ENCODE measurements at regions not wholly inside any gene's neighbourhood (a gene's known extent, or its start where the extent isn't known, plus 50 kb on each side); places are given as distances from the start of the nearest gene placed in this dataset.

DNA sequence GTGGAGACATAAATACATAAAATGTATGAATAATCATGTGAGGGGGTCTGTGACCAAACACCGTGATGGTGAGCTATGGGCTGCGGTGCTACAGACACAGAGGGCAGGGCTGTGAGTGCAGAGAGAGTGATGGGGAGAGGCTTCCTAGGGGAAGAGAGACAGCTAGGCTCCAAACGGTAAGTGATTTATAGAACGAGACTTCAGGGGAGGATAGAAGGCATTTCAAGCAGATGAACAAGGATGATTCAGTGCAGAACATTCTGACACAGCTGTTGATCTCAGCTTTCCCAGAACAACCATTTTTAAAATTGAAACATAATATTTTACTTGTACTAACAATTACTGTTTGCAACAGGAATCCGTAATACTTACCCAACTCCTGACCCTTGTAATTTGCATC is 100.7 kb downstream of the GAS1 start:
- H2AFZ ChIP-seq (ENCODE audit: low read length): no peak overlapping the region
- H3K27ac ChIP-seq (ENCODE audit: extremely low read length, insufficient read depth, low read length): no peak overlapping the region
- H3K4me1 ChIP-seq (ENCODE audit: insufficient read depth, low read length): no peaks in the 10 kb centered on the region
- in situ Hi-C loops (cut with HindIII; ENCODE audit: extremely low pct_ligation_motif_present, low pct_unique_long_range_greater_than_20kb): no loop called here
- TF ChIP-seq, protein P1, sequence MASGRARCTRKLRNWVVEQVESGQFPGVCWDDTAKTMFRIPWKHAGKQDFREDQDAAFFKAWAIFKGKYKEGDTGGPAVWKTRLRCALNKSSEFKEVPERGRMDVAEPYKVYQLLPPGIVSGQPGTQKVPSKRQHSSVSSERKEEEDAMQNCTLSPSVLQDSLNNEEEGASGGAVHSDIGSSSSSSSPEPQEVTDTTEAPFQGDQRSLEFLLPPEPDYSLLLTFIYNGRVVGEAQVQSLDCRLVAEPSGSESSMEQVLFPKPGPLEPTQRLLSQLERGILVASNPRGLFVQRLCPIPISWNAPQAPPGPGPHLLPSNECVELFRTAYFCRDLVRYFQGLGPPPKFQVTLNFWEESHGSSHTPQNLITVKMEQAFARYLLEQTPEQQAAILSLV (CRISPR knock-in tag; IDR thresholded peaks at IDR 0.05; ENCODE audit: borderline replicate concordance): no peak
- TF ChIP-seq PAWR (CRISPR knock-in tag; IDR thresholded peaks at IDR 0.05; ENCODE audit: borderline replicate concordance): no peak
- no peak for TF ChIP-seq ZNF350 (CRISPR knock-in tag; IDR thresholded peaks at IDR 0.05; ENCODE audit: borderline replicate concordance, low read depth)
- no peak for TF ChIP-seq MIER3 (CRISPR knock-in tag; IDR thresholded peaks at IDR 0.05; ENCODE audit: borderline replicate concordance)
- TF ChIP-seq, protein P2, sequence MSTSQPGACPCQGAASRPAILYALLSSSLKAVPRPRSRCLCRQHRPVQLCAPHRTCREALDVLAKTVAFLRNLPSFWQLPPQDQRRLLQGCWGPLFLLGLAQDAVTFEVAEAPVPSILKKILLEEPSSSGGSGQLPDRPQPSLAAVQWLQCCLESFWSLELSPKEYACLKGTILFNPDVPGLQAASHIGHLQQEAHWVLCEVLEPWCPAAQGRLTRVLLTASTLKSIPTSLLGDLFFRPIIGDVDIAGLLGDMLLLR (CRISPR knock-in tag; IDR thresholded peaks at IDR 0.05): no peak
- TF ChIP-seq ZNF460 (CRISPR knock-in tag; IDR thresholded peaks at IDR 0.05; ENCODE audit: borderline replicate concordance): no peak
- TF ChIP-seq FOXM1 (CRISPR knock-in tag; IDR thresholded peaks at IDR 0.05): no peak
- TF ChIP-seq, protein P3, sequence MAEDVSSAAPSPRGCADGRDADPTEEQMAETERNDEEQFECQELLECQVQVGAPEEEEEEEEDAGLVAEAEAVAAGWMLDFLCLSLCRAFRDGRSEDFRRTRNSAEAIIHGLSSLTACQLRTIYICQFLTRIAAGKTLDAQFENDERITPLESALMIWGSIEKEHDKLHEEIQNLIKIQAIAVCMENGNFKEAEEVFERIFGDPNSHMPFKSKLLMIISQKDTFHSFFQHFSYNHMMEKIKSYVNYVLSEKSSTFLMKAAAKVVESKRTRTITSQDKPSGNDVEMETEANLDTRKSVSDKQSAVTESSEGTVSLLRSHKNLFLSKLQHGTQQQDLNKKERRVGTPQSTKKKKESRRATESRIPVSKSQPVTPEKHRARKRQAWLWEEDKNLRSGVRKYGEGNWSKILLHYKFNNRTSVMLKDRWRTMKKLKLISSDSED (CRISPR knock-in tag; IDR thresholded peaks at IDR 0.05): no peak
- TF ChIP-seq, protein P4, sequence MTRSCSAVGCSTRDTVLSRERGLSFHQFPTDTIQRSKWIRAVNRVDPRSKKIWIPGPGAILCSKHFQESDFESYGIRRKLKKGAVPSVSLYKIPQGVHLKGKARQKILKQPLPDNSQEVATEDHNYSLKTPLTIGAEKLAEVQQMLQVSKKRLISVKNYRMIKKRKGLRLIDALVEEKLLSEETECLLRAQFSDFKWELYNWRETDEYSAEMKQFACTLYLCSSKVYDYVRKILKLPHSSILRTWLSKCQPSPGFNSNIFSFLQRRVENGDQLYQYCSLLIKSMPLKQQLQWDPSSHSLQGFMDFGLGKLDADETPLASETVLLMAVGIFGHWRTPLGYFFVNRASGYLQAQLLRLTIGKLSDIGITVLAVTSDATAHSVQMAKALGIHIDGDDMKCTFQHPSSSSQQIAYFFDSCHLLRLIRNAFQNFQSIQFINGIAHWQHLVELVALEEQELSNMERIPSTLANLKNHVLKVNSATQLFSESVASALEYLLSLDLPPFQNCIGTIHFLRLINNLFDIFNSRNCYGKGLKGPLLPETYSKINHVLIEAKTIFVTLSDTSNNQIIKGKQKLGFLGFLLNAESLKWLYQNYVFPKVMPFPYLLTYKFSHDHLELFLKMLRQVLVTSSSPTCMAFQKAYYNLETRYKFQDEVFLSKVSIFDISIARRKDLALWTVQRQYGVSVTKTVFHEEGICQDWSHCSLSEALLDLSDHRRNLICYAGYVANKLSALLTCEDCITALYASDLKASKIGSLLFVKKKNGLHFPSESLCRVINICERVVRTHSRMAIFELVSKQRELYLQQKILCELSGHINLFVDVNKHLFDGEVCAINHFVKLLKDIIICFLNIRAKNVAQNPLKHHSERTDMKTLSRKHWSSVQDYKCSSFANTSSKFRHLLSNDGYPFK (CRISPR knock-in tag; IDR thresholded peaks at IDR 0.05; ENCODE audit: borderline replicate concordance): no peak
- no peak for TF ChIP-seq ZNF616 (CRISPR knock-in tag; IDR thresholded peaks at IDR 0.05; ENCODE audit: low read depth)
- TF ChIP-seq CBX2 (IDR thresholded peaks at IDR 0.05; ENCODE audit: low read depth, low read length): no peak
- TF ChIP-seq CBX2 (CRISPR knock-in tag; IDR thresholded peaks at IDR 0.05; ENCODE audit: low read depth): no peak
- TF ChIP-seq SRSF1 (optimal IDR thresholded peaks at IDR 0.05; ENCODE audit: low read depth, low read length): no peak
- TF ChIP-seq, protein P5, sequence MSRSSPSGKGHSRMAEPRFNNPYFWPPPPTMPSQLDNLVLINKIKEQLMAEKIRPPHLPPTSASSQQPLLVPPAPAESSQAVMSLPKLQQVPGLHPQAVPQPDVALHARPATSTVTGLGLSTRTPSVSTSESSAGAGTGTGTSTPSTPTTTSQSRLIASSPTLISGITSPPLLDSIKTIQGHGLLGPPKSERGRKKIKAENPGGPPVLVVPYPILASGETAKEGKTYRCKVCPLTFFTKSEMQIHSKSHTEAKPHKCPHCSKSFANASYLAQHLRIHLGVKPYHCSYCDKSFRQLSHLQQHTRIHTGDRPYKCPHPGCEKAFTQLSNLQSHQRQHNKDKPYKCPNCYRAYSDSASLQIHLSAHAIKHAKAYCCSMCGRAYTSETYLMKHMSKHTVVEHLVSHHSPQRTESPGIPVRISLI (CRISPR knock-in tag; IDR thresholded peaks at IDR 0.05; ENCODE audit: borderline replicate concordance): no peak
- no peak for DNase-seq (ENCODE audit: low spot score)
- FAIRE-seq: no peak
- no peak for ATAC-seq
- H3K9me3 ChIP-seq (ENCODE audit: low read length): no peaks in the 10 kb centered on the region
- H3K4me2 ChIP-seq (ENCODE audit: low read depth, low read length): no peak overlapping the region
- CTCF ChIA-PET (ENCODE audit: low intra/inter-chr PET ratio, low total read pairs): no interaction called here
- BruUV-seq (replicated peaks): no TSS peak
- H3K27me3 ChIP-seq (ENCODE audit: control insufficient read depth in 1 of 2, insufficient read depth in 2 of 2, low read length in 2 of 2): peaks cover 0 to 8% of the 10 kb centered on the region in 2 experiments; a peak in 1 of 5 replicates
- H3K36me3 ChIP-seq (replicated peaks in 1 of 2; ENCODE audit: control insufficient read depth in 1 of 2, insufficient read depth in 2 of 2, low read length in 2 of 2): no peaks in the 10 kb centered on the region
- POLR2A ChIA-PET: no interaction called here
- intact Hi-C loops (cut with micrococcal nuclease; ENCODE audit: unreplicated experiment): no loop called here
- no peaks in the 10 kb centered on the region for H3K79me2 ChIP-seq (ENCODE audit: insufficient read depth, low read length)
- no peak overlapping the region for H3K9ac ChIP-seq (ENCODE audit: insufficient read depth, low read depth, low read length)
- no peaks in the 10 kb centered on the region for H4K20me1 ChIP-seq (ENCODE audit: insufficient read depth, low read length)
- WGBS (ENCODE audit: low lambda C conversion rate): 37% methylated on average over 5 of the region's 5 CpGs
- no peak overlapping the region for H3K4me3 ChIP-seq (replicated peaks in 1 of 3; ENCODE audit: insufficient read depth in 1 of 3, low read depth in 2 of 3, low read length in 3 of 3)

All from HepG2 (cell line).